GM21576 (cell line): ENCODE measurements at regions not wholly inside any gene's neighbourhood (a gene's known extent, or its start where the extent isn't known, plus 50 kb on each side); places are given as distances from the start of the nearest gene placed in this dataset.

Experiments used
- ATAC-seq: cut with Tn5 transposase; IDR thresholded peaks from one replicate; pipeline ENCODE4 v1.9.1; 2021; ENCODE audit warnings: mild to moderate bottlenecking, moderate library complexity; ENCODE audit not compliant: unreplicated experiment

DNA sequence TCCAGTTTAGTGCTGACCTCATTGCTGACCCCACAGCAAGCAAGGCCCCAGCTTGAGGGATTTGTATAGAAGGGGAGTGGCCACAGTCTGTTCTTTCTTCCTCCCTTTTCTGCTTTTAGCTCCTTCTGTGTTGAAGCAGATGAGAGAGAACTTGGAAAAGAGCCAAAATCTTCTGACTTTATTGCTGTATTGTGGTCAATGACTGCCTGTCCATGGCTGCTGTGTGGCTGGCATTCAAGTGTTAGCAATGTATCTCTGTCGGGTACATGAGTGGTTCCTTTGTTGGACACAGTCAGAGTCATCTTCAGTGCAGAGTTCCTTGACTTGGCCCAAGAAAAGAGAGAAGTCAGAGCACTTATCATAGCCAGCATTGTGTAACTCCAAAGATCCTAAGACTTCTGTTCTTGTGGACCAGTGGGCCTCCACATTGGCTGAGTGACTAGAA, 154.1 kb downstream of the LRRC70 start:
- no peak for ATAC-seq

DNA sequence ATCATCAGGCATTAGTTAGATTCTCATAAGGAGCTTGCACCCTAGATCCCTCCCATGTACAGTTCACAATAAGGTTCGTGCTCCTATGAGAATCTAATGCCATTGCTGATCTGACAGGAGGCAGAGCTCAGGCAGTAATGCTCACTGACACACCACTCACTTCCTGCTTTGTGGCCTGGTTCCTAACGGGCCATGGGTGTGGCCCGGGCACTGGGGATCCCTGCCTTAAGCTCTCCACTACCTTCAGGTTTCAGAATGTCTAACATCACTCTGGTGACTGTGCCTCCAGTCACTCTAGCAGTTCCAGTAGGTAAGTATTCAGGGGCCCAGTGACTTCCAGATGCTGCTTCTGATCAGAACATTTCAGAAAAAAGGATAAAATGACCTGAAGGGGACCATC, 152.4 kb downstream of the LRRC70 start:
- ATAC-seq: no peak

GRCh38 chr5:62729675-62730074, 151.1 kb downstream of the LRRC70 start:
- no peak for ATAC-seq

- ATAC-seq: no peak
Measured at GRCh38 chr5:62727861-62728260, 149.2 kb downstream of the LRRC70 start.

DNA sequence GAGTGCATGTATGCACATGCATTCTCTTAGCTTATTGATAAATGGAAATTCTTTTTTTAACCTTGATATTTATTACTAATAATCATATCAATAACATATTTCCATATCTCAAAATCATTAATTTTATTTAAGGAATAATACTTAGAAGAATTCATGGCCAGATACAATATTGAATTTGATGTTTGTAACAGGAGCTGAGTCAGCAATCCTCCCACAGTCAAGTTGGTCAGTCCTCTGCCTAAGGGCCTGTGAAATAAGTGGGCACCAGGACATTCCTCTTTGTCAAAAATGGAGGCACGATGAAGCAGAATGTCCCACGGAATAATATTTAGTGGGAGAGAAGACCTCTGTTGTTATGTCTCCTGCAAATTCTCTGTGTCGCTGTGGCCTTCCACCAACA, 148.6 kb downstream of the LRRC70 start:
- no peak for ATAC-seq

- ATAC-seq: no peak
Measured at GRCh38 chr5:62722360-62722759, 143.7 kb downstream of the LRRC70 start.

DNA sequence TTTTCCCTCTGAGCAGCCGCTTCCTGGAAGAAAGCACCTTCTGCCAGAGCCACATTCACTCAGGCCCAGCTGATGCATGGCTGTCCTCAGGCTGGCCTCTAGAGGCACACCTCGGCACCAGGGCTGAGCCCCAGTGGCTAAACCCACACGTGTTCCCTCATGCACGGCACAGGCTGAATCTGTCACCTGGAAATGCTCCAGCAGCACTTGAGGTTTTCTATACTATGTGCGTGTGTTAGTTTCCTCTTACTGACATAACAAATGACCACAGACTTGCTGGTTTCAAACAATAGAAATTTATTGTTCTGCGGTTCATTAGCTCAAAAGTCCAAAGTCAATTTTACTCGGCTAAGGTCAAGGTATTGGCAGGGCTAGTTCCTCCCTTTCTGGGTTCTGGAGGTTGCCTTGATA, 141.4 kb downstream of the LRRC70 start:
- peak; percentile 99 for ATAC-seq

GRCh38 chr5:62719061-62719720, 140.6 kb downstream of the LRRC70 start:
- ATAC-seq: no peak

- no peak for ATAC-seq
Measured at GRCh38 chr5:62718324-62718723, 139.7 kb downstream of the LRRC70 start.

GRCh38 chr5:62717301-62717933, 138.8 kb downstream of the LRRC70 start:
- ATAC-seq: no peak

DNA sequence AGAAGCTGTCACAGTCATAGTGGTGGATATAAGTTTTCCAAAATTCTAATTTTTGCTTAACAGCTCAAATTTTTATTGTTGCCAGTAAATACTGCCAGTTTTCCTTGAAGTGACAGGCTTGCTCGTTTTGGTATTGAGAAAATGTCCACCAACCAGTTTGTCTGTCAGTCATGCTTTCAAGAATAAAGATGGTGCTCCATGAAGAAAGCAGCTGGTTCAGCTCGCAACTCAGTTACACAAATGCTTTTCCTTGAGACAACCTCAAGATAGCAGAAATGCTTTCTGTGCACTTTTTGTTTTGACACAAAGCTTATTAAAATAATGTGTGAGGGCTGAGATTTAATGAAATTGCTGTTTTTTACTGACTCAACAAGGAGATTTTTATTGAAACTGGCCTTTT, 135.7 kb downstream of the LRRC70 start:
- no peak for ATAC-seq

DNA sequence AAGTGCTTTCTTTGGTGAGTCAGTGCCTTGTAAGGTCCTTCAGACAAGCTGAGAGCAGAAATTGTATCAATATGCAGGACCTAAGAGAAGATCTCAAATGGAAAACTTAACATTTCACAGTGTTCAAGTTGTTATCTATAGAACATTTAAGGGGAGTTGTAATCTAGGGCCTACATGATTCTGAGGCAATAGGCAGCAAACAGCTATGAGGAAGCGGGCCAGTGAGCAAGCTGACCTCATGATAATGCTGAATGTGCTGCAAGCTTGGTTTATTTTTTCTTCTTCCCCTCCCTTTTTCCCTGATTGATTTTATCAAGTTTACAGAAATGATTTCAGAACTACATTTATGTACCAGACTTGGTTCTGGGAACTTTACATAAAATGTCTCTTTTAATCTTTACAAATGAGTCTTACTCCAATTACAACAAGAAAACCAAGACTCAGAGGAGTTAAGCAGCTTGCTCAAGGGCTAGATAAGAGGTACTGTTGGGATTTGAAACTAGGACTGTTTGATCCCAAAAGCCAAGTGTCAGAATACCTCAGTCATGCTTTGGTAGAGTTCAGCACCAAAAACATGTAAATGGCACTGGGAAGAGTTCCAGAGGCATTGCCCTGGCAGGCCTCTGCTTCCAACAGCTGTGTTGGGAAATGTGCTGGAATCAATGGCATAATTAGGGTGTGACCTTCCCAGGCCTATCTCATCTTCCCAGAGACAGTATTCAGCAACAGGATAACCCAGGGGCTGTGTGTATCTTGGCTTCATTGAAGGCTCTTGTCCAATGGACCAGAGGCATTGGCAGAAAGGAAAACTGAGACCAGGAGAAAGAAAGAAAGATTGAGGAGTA, 130.1 kb downstream of the LRRC70 start:
- no peak for ATAC-seq

DNA sequence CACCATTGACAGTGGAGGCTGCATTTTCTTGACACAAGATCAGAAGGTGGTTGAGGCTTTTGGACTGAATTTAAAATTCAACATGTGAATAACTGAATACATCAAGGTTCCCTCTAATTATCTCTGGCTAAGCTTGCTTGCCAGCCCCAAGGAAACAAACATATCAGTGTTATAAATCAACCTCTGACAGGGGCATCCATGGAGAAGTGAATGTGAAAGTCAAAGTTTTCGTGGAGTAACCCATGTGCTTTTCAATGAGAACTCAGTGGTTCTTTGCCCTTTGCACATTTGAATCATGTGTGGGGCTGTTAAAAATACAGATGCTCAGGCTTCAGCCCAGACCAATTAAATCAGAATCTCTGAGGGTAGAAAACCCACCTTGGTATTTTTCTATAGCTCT, 128.9 kb downstream of the LRRC70 start:
- no peak for ATAC-seq

GRCh38 chr5:62707131-62707530, 128.5 kb downstream of the LRRC70 start:
- ATAC-seq: no peak

DNA sequence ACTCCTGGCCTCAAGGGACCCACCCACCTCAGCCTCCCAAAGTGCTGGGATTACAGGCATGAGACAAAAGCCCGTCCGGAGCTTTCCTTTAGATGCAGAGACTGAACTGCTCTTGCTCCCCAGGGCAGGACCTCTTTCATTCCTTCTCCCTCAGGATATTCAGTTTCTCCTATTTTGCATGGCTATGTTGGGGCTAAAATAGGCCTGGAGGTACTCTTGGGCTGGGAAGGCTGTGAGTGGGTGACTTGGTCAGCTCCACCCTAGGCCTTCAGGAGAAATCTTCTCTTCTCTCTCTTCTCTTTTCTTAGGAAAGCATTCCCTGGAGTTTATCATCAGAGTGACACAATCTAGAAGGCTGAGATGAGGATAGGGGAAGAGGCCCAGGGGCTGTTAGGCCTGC, 126.4 kb downstream of the LRRC70 start:
- ATAC-seq: no peak

GRCh38 chr5:62702126-62702525, 123.5 kb downstream of the LRRC70 start:
- ATAC-seq: no peak

DNA sequence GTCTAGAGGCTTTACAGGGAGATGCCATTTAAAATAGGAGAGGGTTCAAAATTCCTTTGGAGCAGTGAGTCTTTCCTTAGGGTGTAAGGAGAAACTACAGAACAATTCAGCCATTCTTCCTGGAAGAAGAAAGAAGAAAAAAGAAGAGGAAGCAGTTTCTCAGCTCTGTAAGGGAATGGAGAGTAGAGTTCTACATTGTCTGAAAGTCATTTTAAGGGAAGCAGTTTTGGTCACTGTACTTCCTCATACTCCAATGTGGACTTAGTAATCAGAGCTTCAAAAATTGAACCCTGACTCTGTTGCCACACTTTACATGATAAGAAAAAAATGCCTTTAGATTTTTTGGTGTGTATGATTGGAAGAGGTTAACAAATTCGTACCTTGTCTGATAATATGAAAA, 122.4 kb downstream of the LRRC70 start:
- no peak for ATAC-seq

DNA sequence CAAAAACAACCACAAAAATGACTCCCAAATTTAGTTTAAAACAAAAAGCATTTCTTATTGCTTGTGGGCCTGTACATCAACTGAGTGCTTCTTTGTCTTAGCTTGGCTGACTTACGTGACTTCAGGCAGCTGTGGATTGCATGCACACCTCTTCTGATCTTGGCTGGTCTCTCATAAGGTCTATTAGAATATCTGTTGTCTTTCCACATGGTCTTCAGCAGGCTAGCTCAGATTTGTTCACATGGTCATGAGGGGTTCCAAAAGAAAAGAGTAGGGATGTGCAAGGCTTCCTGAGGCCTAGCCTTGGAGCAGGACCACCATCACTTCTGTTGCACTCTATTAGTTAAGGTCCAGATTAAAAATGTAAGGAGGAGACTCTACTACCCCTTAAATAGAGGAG, 120.1 kb downstream of the LRRC70 start:
- no peak for ATAC-seq

- ATAC-seq: no peak
Measured at GRCh38 chr5:62695274-62695673, 116.7 kb downstream of the LRRC70 start.

DNA sequence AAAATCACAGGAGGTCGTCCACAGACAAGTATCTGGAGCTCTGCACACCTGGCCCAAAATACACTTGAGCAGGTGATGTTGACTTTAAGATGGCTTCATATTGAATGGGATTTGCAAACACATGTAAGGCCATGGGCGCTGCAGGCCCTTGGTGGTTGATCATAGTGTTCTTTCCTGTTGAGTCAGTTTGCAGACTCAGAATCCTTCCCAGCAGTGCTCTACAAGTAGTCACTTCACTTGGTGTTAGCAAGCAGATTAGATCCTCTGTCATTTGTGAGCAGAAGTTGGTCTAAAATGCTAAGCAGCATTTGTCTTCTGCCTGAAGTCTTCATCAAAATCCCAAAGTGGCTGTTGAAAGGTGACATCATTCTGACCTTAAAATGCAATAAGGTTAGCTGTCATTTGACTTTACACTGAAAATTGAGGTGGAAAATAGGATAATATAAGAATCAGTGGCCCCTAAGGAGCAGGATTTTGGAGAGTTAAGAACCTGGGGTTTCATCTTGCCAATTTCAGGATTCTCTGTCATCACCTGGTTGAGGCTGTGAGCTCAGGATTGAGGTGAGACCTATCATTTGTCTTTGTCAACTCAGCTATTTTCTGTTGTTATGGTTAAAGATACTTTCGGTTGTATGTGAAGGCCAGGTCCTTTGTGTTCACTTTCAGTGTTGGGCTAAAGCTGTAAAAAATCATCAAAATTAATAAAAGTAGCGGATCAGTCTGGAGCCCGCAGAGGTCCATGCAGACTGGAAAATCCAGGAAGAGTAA, 114.5 kb downstream of the LRRC70 start:
- no peak for ATAC-seq

- ATAC-seq: no peak
Measured at GRCh38 chr5:62691946-62692345, 113.3 kb downstream of the LRRC70 start.
